LNCAP (cell line): ENCODE measurements at regions not wholly inside any gene's neighbourhood (a gene's known extent, or its start where the extent isn't known, plus 50 kb on each side); places are given as distances from the start of the nearest gene placed in this dataset.

Experiments used
- CTCF ChIP-seq: fragments of 450-650 bp; IDR thresholded peaks from 2 replicates; pipeline ENCODE4 v1.5.1; 2017; ENCODE audit warnings: mild to moderate bottlenecking

DNA sequence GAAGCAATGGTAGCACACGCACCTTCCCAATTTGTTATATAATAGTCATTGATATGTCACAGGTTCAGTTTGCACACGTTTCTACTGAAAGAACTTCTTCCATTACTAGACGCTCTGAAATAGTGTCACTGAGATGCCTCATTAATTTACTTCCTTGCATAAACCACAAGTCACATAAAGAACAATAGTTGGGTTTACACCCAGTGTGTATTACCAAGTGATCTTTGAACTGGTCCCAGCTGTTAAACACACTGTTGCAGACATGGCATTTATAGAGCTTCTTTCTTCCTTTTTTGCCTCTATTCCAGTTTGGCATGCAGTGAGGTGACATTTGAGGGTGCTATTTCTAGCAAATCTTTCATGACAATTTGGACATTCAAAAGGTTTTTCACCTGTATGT is 245.3 kb downstream of the EPM2A start:
- TF ChIP-seq CTCF, result no peak

- TF ChIP-seq CTCF, result no peak
Observed at GRCh38 chr6:145491126-145491525, 244.2 kb downstream of the EPM2A start.

- no peak for TF ChIP-seq CTCF
Observed at GRCh38 chr6:145497006-145497405, 238.3 kb downstream of the EPM2A start.

- TF ChIP-seq CTCF, result no peak
Observed at GRCh38 chr6:145498425-145498824, 236.9 kb downstream of the EPM2A start.

- no peak for TF ChIP-seq CTCF
Observed at GRCh38 chr6:145502416-145502815, 232.9 kb downstream of the EPM2A start.

DNA sequence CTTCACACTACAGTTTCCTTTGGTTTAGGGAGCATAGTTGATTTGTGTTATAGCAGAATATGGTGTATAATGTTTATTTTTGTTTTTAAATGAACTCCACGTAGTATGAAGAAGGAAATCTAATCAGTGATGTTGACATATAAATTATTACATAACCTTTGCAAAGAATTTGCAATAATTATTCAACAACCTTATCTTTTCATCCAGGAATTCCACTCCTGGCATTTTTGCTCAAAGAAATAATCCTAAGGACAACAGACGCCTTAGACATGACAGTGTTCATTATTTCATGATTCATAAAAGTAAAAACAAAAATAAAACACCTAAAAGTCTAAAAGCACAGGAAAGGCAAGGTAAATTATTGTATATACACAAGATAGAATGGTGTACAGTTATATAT is 229.2 kb downstream of the EPM2A start:
- no peak for TF ChIP-seq CTCF

GRCh38 chr6:145506565-145506964 is 228.8 kb downstream of the EPM2A start:
- TF ChIP-seq CTCF, result no peak

- no peak for TF ChIP-seq CTCF
Observed at GRCh38 chr6:145507239-145507638, 228.1 kb downstream of the EPM2A start.
